Femur (tissue), 1 donor: ENCODE measurements at regions not wholly inside any gene's neighbourhood (a gene's known extent, or its start where the extent isn't known, plus 50 kb on each side); places are given as distances from the start of the nearest gene placed in this dataset.

Experiments
- DNase-seq: peaks from one replicate; pipeline ENCODE4 v3.0.0-alpha.2; 2017

DNA sequence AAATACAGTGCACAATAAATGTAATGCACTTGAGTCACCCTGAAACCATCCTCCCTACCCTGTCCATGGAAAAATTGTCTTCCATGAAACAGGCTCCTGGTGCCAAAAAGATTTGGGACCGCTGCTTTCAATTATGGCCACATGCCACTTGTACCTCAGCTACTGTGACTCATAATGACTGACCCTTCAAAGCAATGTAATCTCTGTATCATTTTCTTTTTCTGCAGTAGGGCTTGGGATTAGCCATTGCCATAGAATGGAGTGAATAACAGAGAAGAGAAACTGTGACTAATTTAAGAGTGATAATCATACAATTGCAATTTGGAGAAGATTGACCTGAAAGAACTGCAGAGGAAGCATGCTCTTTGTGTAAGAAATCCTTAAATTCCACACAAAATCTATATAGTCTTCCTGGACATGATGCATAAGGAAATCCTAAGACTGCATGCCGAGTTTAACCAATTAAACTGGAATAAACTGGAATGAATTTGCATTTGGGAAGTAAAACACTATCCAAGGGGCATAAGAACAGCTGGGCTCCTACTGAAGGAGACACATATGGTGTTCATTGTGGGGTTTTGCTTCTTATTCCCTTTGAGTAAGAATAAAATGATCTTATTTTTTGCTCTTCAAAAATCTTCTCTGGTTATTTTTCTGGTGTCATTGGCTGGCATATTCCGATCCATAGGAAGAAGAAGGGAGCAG is 59.5 kb upstream of the SLC7A1 start:
- DNase-seq = no peak

DNA sequence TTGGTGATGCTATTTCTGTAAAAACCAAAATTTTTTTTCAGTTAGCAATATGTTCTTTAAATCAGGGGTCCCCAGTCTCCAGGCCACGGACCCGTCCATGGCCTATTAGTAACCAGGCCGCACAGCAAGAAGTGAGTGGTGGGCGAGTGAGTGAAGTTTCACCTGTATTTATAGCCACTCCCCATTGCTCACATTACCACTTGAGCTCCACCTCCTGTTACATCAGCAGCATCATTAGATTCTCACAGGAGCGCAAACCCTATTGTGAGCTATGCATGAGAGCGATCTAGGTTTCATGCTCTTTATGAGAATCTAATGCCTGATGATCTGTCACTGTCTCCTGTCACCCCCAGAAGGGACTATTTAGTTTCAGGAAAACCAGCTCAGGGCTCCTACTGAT is 58.9 kb upstream of the SLC7A1 start:
- DNase-seq = no peak

DNA sequence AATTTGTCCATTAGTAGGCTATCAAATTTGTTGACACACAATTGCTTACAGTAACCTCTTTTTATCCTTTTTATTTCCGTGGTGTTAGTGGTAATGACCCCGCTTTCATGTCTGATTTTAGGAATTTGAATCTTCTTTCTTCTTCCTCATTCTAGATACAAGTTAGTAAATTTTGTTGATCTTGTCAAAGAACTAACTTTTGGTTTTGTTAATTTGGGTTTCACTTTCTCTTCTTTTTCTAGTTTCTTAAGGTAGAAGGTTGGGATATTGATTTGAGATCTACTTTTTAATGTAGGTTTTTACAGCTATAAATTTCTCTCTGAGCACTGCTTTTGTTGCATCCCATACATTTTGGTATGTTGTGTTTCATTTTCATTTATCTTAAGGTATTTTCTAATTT is 53.3 kb upstream of the SLC7A1 start:
- DNase-seq = no peak
